HCT116 (cell line): ENCODE measurements at regions not wholly inside any gene's neighbourhood (a gene's known extent, or its start where the extent isn't known, plus 50 kb on each side); places are given as distances from the start of the nearest gene placed in this dataset.

ENCODE experiments used
- ATAC-seq: fragments of 200-7000 bp; cut with Tn5 transposase; 2 replicates; pipeline ENCODE4 v1.9.1; 2020; ENCODE audit warnings: mild to moderate bottlenecking, moderate library complexity
- BruUV-seq: library from RNA; stranded (reverse); fragments of 400-500 nt; replicated peaks from 2 replicates; lab custom pipeline; 2021; lab: Mats Ljungman, UMichigan
- CTCF ChIA-PET: fragments of 300-600 bp; sonication (Branson Sonifier 250); formaldehyde crosslinking; loops from one replicate; lab custom pipeline; 2021; ENCODE audit warnings: antibody characterized with exemption; lab: Charles Lee
- POLR2A ChIA-PET: fragments of 300-600, 350-600 bp; sonication (Branson Sonifier 250); formaldehyde crosslinking; loops from one replicate; lab custom pipeline; 2021; ENCODE audit warnings: antibody characterized with exemption; lab: Charles Lee
- RAD21 ChIA-PET, 2 experiments: fragments of 300-600 bp; sonication (Branson Sonifier 250); formaldehyde crosslinking; loops; one replicate each; lab custom pipeline; 2023; ENCODE audit warnings: low total read pairs in 2 of 2; ENCODE audit not compliant: uncharacterized antibody in 2 of 2, unreplicated experiment in 2 of 2, low non-redundant PET in 1 of 2; lab: Charles Lee
- DNase-seq: peaks from one replicate; pipeline ENCODE4 v3.0.0-alpha.2; 2010; ENCODE audit warnings: low read depth, low spot score
- H2AFZ ChIP-seq: fragments of 200-600 bp; shearing (Covaris generic), sonication (generic); 2 replicates; pipeline ENCODE4 v1.6.1; 2017; ENCODE audit warnings: low read depth, mixed run types, mixed read lengths, antibody characterized with exemption, low read length; ENCODE audit not compliant: poor library complexity, severe bottlenecking
- H3K27ac ChIP-seq: 2 replicates; pipeline ENCODE4 v1.5.1; 2012; ENCODE audit warnings: low read depth, low read length
- H3K27me3 ChIP-seq: fragments of 200-600 bp; sonication (generic); 2 replicates; pipeline ENCODE4 v1.6.1; 2016; ENCODE audit warnings: mixed run types, low read length, mixed read lengths; ENCODE audit not compliant: insufficient read depth
- H3K36me3 ChIP-seq, 2 experiments: fragments of 200-500 bp in 1 of 2; fragments of 200-600 bp in 1 of 2; sonication (Bioruptor generic) in 1 of 2; sonication (generic) in 1 of 2; 2 replicates each; pipeline versions ENCODE4 v1.5.1 to v1.6.1; 2014 to 2016; ENCODE audit warnings: low read length in 2 of 2, inconsistent platforms in 1 of 2, mixed read lengths in 1 of 2, mixed run types in 1 of 2; ENCODE audit not compliant: insufficient read depth in 2 of 2, control insufficient read depth in 1 of 2
- H3K4me1 ChIP-seq, 2 experiments: fragments of 200-600 bp in 1 of 2; sonication (generic) in 1 of 2; 2 replicates each; pipeline versions ENCODE4 v1.5.1 to v1.6.1; 2012 to 2017; ENCODE audit warnings: low read length in 2 of 2, inconsistent platforms in 1 of 2, mild to moderate bottlenecking in 1 of 2, mixed read lengths in 1 of 2, mixed run types in 1 of 2, moderate library complexity in 1 of 2; ENCODE audit not compliant: insufficient read depth in 2 of 2, control insufficient read depth in 1 of 2
- H3K4me2 ChIP-seq: fragments of 200-600 bp; sonication (generic); 2 replicates; pipeline ENCODE4 v1.6.1; 2017; ENCODE audit warnings: mixed run types, low read length, mixed read lengths
- H3K4me3 ChIP-seq, 2 experiments: fragments of 200-600 bp in 1 of 2; sonication (generic) in 1 of 2; replicated peaks in 1 of 2; 2 replicates each; pipeline ENCODE4 v1.5.1; 2011 to 2016; ENCODE audit warnings: low read length in 2 of 2, control low read depth in 1 of 2, low read depth in 1 of 2, mild to moderate bottlenecking in 1 of 2, mixed read lengths in 1 of 2, mixed run types in 1 of 2
- H3K79me2 ChIP-seq: fragments of 200-600 bp; sonication (generic); 2 replicates; pipeline ENCODE4 v1.6.1; 2017; ENCODE audit warnings: mild to moderate bottlenecking, mixed run types, low read length, moderate library complexity, mixed read lengths; ENCODE audit not compliant: insufficient read depth
- H3K9ac ChIP-seq: fragments of 200-600 bp; sonication (generic); 2 replicates; pipeline ENCODE4 v1.6.1; 2016; ENCODE audit warnings: low read length, mixed read lengths
- H3K9me2 ChIP-seq: fragments of 200-600 bp; sonication (generic), shearing (Covaris generic); 2 replicates; pipeline ENCODE4 v1.6.1; 2017; ENCODE audit warnings: mixed run types, mild to moderate bottlenecking, moderate library complexity; ENCODE audit not compliant: insufficient read depth
- H3K9me3 ChIP-seq, 2 experiments: fragments of 200-500 bp in 1 of 2; fragments of 200-600 bp in 1 of 2; sonication (Bioruptor generic) in 1 of 2; sonication (generic) in 1 of 2; 2 replicates each; pipeline ENCODE4 v1.6.1; 2014 to 2017; ENCODE audit warnings: low read length in 2 of 2, mixed read lengths in 2 of 2, inconsistent platforms in 1 of 2, low read depth in 1 of 2, mild to moderate bottlenecking in 1 of 2, mixed run types in 1 of 2, moderate library complexity in 1 of 2; ENCODE audit not compliant: control insufficient read depth in 1 of 2, insufficient read depth in 1 of 2
- H4K20me1 ChIP-seq: fragments of 200-600 bp; sonication (generic), shearing (Covaris generic); 2 replicates; pipeline ENCODE4 v1.6.1; 2017; ENCODE audit warnings: mixed run types, mild to moderate bottlenecking, moderate library complexity; ENCODE audit not compliant: insufficient read depth
- ATF3 ChIP-seq: IDR thresholded peaks from 2 replicates; pipeline ENCODE4 v1.6.1; 2012
- CBX3 ChIP-seq: IDR thresholded peaks from 2 replicates; pipeline ENCODE4 v1.6.1; 2012; ENCODE audit warnings: low read depth
- CTCF ChIP-seq, 3 experiments: fragments of 200-600 bp in 1 of 3; sonication (generic) in 1 of 3; IDR thresholded peaks in 2 of 3; conservative IDR thresholded peaks in 1 of 3; 2 replicates each; pipeline ENCODE4 v1.5.1; 2012 to 2017; ENCODE audit warnings: low read depth in 2 of 3, low read length in 2 of 3, antibody characterized with exemption in 1 of 3, borderline replicate concordance in 1 of 3, control low read depth in 1 of 3, mild to moderate bottlenecking in 1 of 3, mixed read lengths in 1 of 3, mixed run types in 1 of 3, moderate library complexity in 1 of 3; ENCODE audit not compliant: insufficient read depth in 1 of 3
- ELF1 ChIP-seq: IDR thresholded peaks from 2 replicates; pipeline ENCODE4 v1.6.1; 2012; ENCODE audit warnings: low read depth, borderline replicate concordance
- EZH2 ChIP-seq: fragments of 200-600 bp; sonication (generic); IDR thresholded peaks from 2 replicates; pipeline ENCODE4 v1.6.1; 2017; ENCODE audit warnings: antibody characterized with exemption, mixed run types
- EZH2phosphoT487 ChIP-seq: fragments of 200-600 bp; IDR thresholded peaks from 2 replicates; pipeline ENCODE4 v1.6.1; 2018; ENCODE audit warnings: antibody characterized with exemption, borderline replicate concordance
- FOSL1 ChIP-seq: IDR thresholded peaks from 2 replicates; pipeline ENCODE4 v1.6.1; 2012; ENCODE audit warnings: low read depth
- JUND ChIP-seq: IDR thresholded peaks from 2 replicates; pipeline ENCODE4 v1.6.1; 2012
- POLR2A ChIP-seq: IDR thresholded peaks from 2 replicates; pipeline ENCODE4 v1.7.0; 2011; ENCODE audit warnings: borderline replicate concordance; ENCODE audit not compliant: insufficient read depth, insufficient read length; ENCODE audit errors: extremely low read depth
- RAD21 ChIP-seq: IDR thresholded peaks from 2 replicates; pipeline ENCODE4 v1.6.1; 2012; ENCODE audit warnings: low read depth, mild to moderate bottlenecking
- REST ChIP-seq: IDR thresholded peaks from 2 replicates; pipeline ENCODE4 v1.6.1; 2012; ENCODE audit warnings: low read depth
- SIN3A ChIP-seq: IDR thresholded peaks from 2 replicates; pipeline ENCODE4 v1.6.1; 2012; ENCODE audit warnings: low read depth
- SRF ChIP-seq: IDR thresholded peaks from 2 replicates; pipeline ENCODE4 v1.6.1; 2012; ENCODE audit warnings: low read depth
- TCF7L2 ChIP-seq: IDR thresholded peaks from 2 replicates; pipeline ENCODE4 v1.7.0; 2011; ENCODE audit warnings: borderline replicate concordance, inconsistent platforms; ENCODE audit not compliant: insufficient read depth, insufficient read length; ENCODE audit errors: extremely low read depth
- YY1 ChIP-seq: IDR thresholded peaks from 2 replicates; pipeline ENCODE4 v1.6.1; 2011; ENCODE audit warnings: low read length, low read depth, moderate library complexity, mild to moderate bottlenecking; ENCODE audit not compliant: insufficient replicate concordance; ENCODE audit errors: extremely low read depth
- ZBTB33 ChIP-seq: IDR thresholded peaks from 2 replicates; pipeline ENCODE4 v1.6.1; 2011; ENCODE audit warnings: mild to moderate bottlenecking, low read length, moderate library complexity; ENCODE audit not compliant: insufficient replicate concordance; ENCODE audit errors: extremely low read depth
- ZNF274 ChIP-seq: fragments of 200-500 bp; sonication (Bioruptor generic); IDR thresholded peaks from 2 replicates; pipeline ENCODE4 v1.6.1; 2014; ENCODE audit warnings: mild to moderate bottlenecking, low read depth, low read length, inconsistent platforms
- intact Hi-C: fragments of 100-400 bp; cut with micrococcal nuclease; formaldehyde crosslinking; loops from 2 replicates; pipeline ENCODE4 v1.10.0; 2022

GRCh38 chr16:17019366-17019765, 451.4 kb downstream of the XYLT1 start:
- Histone ChIP-seq H3K4me1 (no peaks in the 10 kb centered on the region), H2AFZ (no peak overlapping the region), H3K27me3 (peaks cover 5% of the 10 kb centered on the region; the same call in 1 of the 2 replicates), H3K79me2 (no peaks in the 10 kb centered on the region), H3K9me3 (no peaks in the 10 kb centered on the region), H3K9ac (no peak overlapping the region), H3K9me2 (no peaks in the 10 kb centered on the region), H3K27ac (no peak overlapping the region), H3K4me2 (no peak overlapping the region), H4K20me1 (no peaks in the 10 kb centered on the region), H3K36me3 (no peaks in the 10 kb centered on the region), H3K4me3 (no peak overlapping the region)
- ChIA-PET RAD21 (no interaction called here), POLR2A (no interaction called here), CTCF (no interaction called here)
- intact Hi-C loops: no loop called here
- BruUV-seq: no TSS peak
- no peak for DNase-seq
- TF ChIP-seq ZNF274 (no peak), CBX3 (no peak), ZBTB33 (no peak), CTCF (IDR thresholded peaks at IDR 0.05 in 2 of 3, conservative IDR thresholded peaks at IDR 0.05 in 1 of 3; ENCODE audit: borderline replicate concordance in 1 of 3, insufficient read depth in 1 of 3, low read depth in 2 of 3, low read length in 2 of 3) (no peak), SRF (no peak), FOSL1 (no peak), EZH2phosphoT487 (no peak), POLR2A (no peak), JUND (no peak), ELF1 (no peak), SIN3A (no peak), REST (no peak), YY1 (no peak), TCF7L2 (no peak), EZH2 (no peak), ATF3 (no peak), RAD21 (no peak)
- no peak for ATAC-seq
